ENCODE measurements at regions not wholly inside any gene's neighbourhood (a gene's known extent, or its start where the extent isn't known, plus 50 kb on each side); places are given as distances from the start of the nearest gene placed in this dataset.
A peak's percentile ranks its signal among the peaks of the same experiment; 100 is the strongest.

GRCh38 chr7:80082213-80082612 is 52.4 kb upstream of the GNAI1 start:
- no peaks in the 10 kb centered on the region for H3K27me3 Mint-ChIP-seq
- no peak overlapping the region for H3K27ac Mint-ChIP-seq
- no peaks in the 10 kb centered on the region for H3K36me3 Mint-ChIP-seq
- DNase-seq (ENCODE audit: low spot score) (no peak), ATAC-seq (no peak)
- no peaks in the 10 kb centered on the region for H3K9me3 Mint-ChIP-seq
- H3K4me1 Mint-ChIP-seq (ENCODE audit: low read depth in 2 of 2), result peaks cover 6 to 10% of the 10 kb centered on the region in 2 donors
- H3K4me3 Mint-ChIP-seq, result no peak overlapping the region

GRCh38 chr7:80078886-80079285 is 55.7 kb upstream of the GNAI1 start:
- Mint-ChIP-seq H3K27me3 (no peaks in the 10 kb centered on the region), H3K36me3 (no peaks in the 10 kb centered on the region), H3K9me3 (peaks cover 5% of the 10 kb centered on the region), H3K4me1 (ENCODE audit: low read depth in 2 of 2) (peaks cover 6 to 10% of the 10 kb centered on the region in 2 donors), H3K4me3 (no peak overlapping the region), H3K27ac (no peak overlapping the region)
- ATAC-seq, result no peak
- no peak for DNase-seq (ENCODE audit: low spot score)

DNA sequence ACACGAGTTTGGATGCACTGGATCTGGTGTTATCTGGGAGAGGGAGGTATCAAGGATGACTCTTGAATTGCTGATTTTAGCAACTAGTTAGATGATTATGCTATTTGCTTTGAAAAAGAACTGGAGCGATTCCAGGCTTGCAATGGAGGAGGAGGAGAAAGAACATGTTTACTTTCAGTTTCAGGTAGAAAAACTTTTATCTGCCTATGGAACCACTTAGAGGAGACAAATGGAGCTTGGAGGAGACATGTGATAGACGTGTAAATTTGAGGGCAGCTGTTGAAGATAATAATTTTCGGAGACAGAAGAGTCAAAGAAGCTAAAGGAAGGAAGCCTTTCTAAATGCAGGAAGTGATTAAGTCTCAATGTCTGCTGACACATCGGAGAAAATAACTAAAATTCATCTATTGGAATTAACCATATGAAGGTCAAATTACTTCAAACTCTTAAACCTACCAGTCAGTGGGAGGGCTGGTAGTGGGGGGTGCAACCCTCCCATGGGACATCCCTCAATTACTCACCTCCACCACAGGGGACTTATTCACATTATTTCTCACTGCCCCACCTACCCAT is 56.4 kb upstream of the GNAI1 start:
- Mint-ChIP-seq H3K4me1 (ENCODE audit: low read depth in 2 of 2) (peaks cover 6 to 10% of the 10 kb centered on the region in 2 donors), H3K9me3 (peaks cover 8% of the 10 kb centered on the region), H3K4me3 (peak overlapping the region; percentile 68), H3K27me3 (no peaks in the 10 kb centered on the region), H3K36me3 (no peaks in the 10 kb centered on the region), H3K27ac (no peak overlapping the region)
- ATAC-seq, result no peak
- no peak for DNase-seq (ENCODE audit: low spot score)

DNA sequence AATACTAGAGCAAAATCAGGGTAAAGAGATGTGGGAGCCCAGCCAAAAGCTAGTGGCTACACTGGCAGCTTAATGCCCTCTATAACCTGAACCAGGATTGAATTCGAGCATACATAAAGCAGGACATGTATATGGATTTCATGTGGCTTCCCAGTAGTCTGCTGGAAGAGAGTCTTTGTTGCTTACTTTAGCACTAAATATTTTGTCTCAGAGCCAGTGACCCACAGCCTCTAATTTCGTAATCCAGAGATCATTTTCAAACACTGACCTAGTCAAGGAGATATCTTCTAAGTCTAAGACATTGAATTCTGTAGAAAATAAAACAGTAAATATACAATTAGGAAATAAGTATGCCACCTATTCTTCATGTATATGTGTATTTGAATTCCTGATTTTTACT is 64.2 kb upstream of the GNAI1 start:
- no peaks in the 10 kb centered on the region for H3K36me3 Mint-ChIP-seq
- H3K27ac Mint-ChIP-seq, result no peak overlapping the region
- no peaks in the 10 kb centered on the region for H3K27me3 Mint-ChIP-seq
- peaks cover 20% of the 10 kb centered on the region for H3K9me3 Mint-ChIP-seq
- no peak overlapping the region for H3K4me3 Mint-ChIP-seq
- DNase-seq (ENCODE audit: low spot score) (no peak), ATAC-seq (no peak)
- no peaks in the 10 kb centered on the region for H3K4me1 Mint-ChIP-seq (ENCODE audit: low read depth in 2 of 2)

- ATAC-seq (no peak), DNase-seq (ENCODE audit: low spot score) (no peak)
- peaks cover 5% of the 10 kb centered on the region for H3K36me3 Mint-ChIP-seq
- H3K27me3 Mint-ChIP-seq, result no peaks in the 10 kb centered on the region
- H3K4me3 Mint-ChIP-seq, result no peak overlapping the region
- no peak overlapping the region for H3K27ac Mint-ChIP-seq
- peaks cover 11% of the 10 kb centered on the region for H3K9me3 Mint-ChIP-seq
- no peaks in the 10 kb centered on the region for H3K4me1 Mint-ChIP-seq (ENCODE audit: low read depth in 2 of 2)
These were observed 68.0 kb upstream of the GNAI1 start for GRCh38 chr7:80066639-80067038.

- Mint-ChIP-seq H3K9me3 (peaks cover 11% of the 10 kb centered on the region), H3K36me3 (peaks cover 6% of the 10 kb centered on the region), H3K4me3 (no peak overlapping the region), H3K27me3 (no peaks in the 10 kb centered on the region), H3K4me1 (ENCODE audit: low read depth in 2 of 2) (no peaks in the 10 kb centered on the region), H3K27ac (no peak overlapping the region)
- no peak for ATAC-seq
- DNase-seq (ENCODE audit: low spot score), result no peak
These were observed 70.8 kb upstream of the GNAI1 start for GRCh38 chr7:80063834-80064233.

GRCh38 chr7:80060218-80060806 is 74.3 kb upstream of the GNAI1 start:
- Mint-ChIP-seq H3K27me3 (no peaks in the 10 kb centered on the region), H3K9me3 (peaks cover 1% of the 10 kb centered on the region), H3K36me3 (peaks cover 6% of the 10 kb centered on the region), H3K4me3 (no peak overlapping the region), H3K27ac (no peak overlapping the region), H3K4me1 (ENCODE audit: low read depth in 2 of 2) (no peaks in the 10 kb centered on the region)
- ATAC-seq, result no peak
- no peak for DNase-seq (ENCODE audit: low spot score)

DNA sequence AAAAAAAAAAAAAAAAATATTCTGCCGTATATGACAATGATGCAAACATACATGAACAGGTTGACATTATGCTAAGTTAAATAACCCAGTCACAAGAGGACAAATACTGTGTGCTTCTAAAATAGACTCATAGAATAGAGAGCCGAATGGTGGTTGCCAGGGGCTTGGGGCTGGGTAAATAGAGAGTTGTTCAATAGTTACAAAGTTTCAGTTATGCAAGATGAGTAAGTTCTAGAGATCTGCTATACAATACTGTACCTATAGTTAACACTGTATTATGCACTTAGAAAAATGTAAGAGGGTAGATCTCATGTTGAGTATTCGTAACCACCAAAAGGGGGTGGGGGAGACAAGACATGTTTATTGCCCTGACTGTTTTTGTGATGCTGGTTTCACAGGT is 77.1 kb upstream of the GNAI1 start:
- no peak for DNase-seq (ENCODE audit: low spot score)
- Mint-ChIP-seq H3K4me3 (no peak overlapping the region), H3K36me3 (peaks cover 6% of the 10 kb centered on the region), H3K27me3 (no peaks in the 10 kb centered on the region), H3K9me3 (no peaks in the 10 kb centered on the region), H3K27ac (no peak overlapping the region), H3K4me1 (ENCODE audit: low read depth in 2 of 2) (no peaks in the 10 kb centered on the region)
- ATAC-seq, result no peak

GRCh38 chr7:80054356-80054755 is 80.3 kb upstream of the GNAI1 start:
- no peak overlapping the region for H3K27ac Mint-ChIP-seq
- H3K9me3 Mint-ChIP-seq, result no peaks in the 10 kb centered on the region
- ATAC-seq, result no peak
- DNase-seq (ENCODE audit: low spot score), result no peak
- H3K4me3 Mint-ChIP-seq, result no peak overlapping the region
- no peaks in the 10 kb centered on the region for H3K4me1 Mint-ChIP-seq (ENCODE audit: low read depth in 2 of 2)
- no peaks in the 10 kb centered on the region for H3K36me3 Mint-ChIP-seq
- H3K27me3 Mint-ChIP-seq, result no peaks in the 10 kb centered on the region

- Mint-ChIP-seq H3K9me3 (no peaks in the 10 kb centered on the region), H3K36me3 (no peaks in the 10 kb centered on the region), H3K4me1 (ENCODE audit: low read depth in 2 of 2) (no peaks in the 10 kb centered on the region), H3K4me3 (no peak overlapping the region), H3K27ac (no peak overlapping the region), H3K27me3 (no peaks in the 10 kb centered on the region)
- ATAC-seq (no peak), DNase-seq (ENCODE audit: low spot score) (no peak)
These were observed 81.5 kb upstream of the GNAI1 start for GRCh38 chr7:80053124-80053523.

GRCh38 chr7:80047856-80048459 is 86.7 kb upstream of the GNAI1 start:
- Mint-ChIP-seq H3K27me3 (no peaks in the 10 kb centered on the region), H3K4me3 (no peak overlapping the region), H3K9me3 (peaks cover 7% of the 10 kb centered on the region), H3K27ac (no peak overlapping the region), H3K4me1 (ENCODE audit: low read depth in 2 of 2) (no peaks in the 10 kb centered on the region), H3K36me3 (peaks cover 6% of the 10 kb centered on the region)
- ATAC-seq (no peak), DNase-seq (ENCODE audit: low spot score) (no peak)

- no peaks in the 10 kb centered on the region for H3K27me3 Mint-ChIP-seq
- H3K27ac Mint-ChIP-seq, result no peak overlapping the region
- no peak overlapping the region for H3K4me3 Mint-ChIP-seq
- H3K36me3 Mint-ChIP-seq, result peaks cover 6% of the 10 kb centered on the region
- ATAC-seq (no peak), DNase-seq (ENCODE audit: low spot score) (no peak)
- H3K4me1 Mint-ChIP-seq (ENCODE audit: low read depth in 2 of 2), result no peaks in the 10 kb centered on the region
- peaks cover 7% of the 10 kb centered on the region for H3K9me3 Mint-ChIP-seq
These were observed 87.6 kb upstream of the GNAI1 start for GRCh38 chr7:80047032-80047431.

- no peak for ATAC-seq
- Mint-ChIP-seq H3K4me3 (no peak overlapping the region), H3K27ac (no peak overlapping the region), H3K27me3 (no peaks in the 10 kb centered on the region), H3K9me3 (peaks cover 11% of the 10 kb centered on the region), H3K4me1 (ENCODE audit: low read depth in 2 of 2) (no peaks in the 10 kb centered on the region), H3K36me3 (peaks cover 6% of the 10 kb centered on the region)
- DNase-seq (ENCODE audit: low spot score), result no peak
These were observed 89.8 kb upstream of the GNAI1 start for GRCh38 chr7:80044796-80045195.

- Mint-ChIP-seq H3K27ac (no peak overlapping the region), H3K27me3 (no peaks in the 10 kb centered on the region), H3K36me3 (peaks cover 6% of the 10 kb centered on the region), H3K4me3 (no peak overlapping the region), H3K4me1 (ENCODE audit: low read depth in 2 of 2) (no peaks in the 10 kb centered on the region), H3K9me3 (peaks cover 11% of the 10 kb centered on the region)
- ATAC-seq, result no peak
- no peak for DNase-seq (ENCODE audit: low spot score)
These were observed 93.9 kb upstream of the GNAI1 start for GRCh38 chr7:80040752-80041151.

DNA sequence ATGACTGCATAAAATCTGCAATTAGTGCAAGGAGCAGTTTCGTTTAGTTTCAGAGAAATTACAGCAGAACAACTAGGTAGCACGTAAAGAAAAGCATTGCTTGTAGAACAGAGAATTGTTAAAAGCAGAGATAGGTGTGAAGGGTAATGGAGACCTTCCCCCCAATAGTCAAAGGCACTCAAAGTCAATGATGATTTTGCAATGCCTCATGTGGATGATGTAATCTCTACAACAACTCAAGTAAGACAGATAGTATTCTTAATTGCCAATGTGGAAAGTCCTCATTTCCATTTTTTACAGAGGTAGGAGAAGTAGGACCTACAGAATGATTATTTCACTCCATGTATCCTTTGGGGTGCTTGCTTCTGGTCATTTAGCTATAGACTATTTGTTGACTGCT is 94.3 kb upstream of the GNAI1 start:
- Mint-ChIP-seq H3K27ac (no peak overlapping the region), H3K27me3 (no peaks in the 10 kb centered on the region), H3K4me1 (ENCODE audit: low read depth in 2 of 2) (no peaks in the 10 kb centered on the region), H3K36me3 (peaks cover 4% of the 10 kb centered on the region), H3K9me3 (peaks cover 8% of the 10 kb centered on the region), H3K4me3 (no peak overlapping the region)
- ATAC-seq (no peak), DNase-seq (ENCODE audit: low spot score) (no peak)
